ENCODE measurements at regions not wholly inside any gene's neighbourhood (a gene's known extent, or its start where the extent isn't known, plus 50 kb on each side); places are given as distances from the start of the nearest gene placed in this dataset.
"Not testable (repeated sequence)": the region's sequence is repeated elsewhere in the genome, so short reads cannot be mapped to it uniquely, and the experiment has no call there.

GRCh38 chr2:222024932-222025880, 273.6 kb downstream of the PAX3 start:
- in situ Hi-C loops (cut with MboI; ENCODE audit: low pct_unique_long_range_greater_than_20kb, low sequenced_read_pairs) = no loop called here
- DNase-seq = peak; percentile 19

DNA sequence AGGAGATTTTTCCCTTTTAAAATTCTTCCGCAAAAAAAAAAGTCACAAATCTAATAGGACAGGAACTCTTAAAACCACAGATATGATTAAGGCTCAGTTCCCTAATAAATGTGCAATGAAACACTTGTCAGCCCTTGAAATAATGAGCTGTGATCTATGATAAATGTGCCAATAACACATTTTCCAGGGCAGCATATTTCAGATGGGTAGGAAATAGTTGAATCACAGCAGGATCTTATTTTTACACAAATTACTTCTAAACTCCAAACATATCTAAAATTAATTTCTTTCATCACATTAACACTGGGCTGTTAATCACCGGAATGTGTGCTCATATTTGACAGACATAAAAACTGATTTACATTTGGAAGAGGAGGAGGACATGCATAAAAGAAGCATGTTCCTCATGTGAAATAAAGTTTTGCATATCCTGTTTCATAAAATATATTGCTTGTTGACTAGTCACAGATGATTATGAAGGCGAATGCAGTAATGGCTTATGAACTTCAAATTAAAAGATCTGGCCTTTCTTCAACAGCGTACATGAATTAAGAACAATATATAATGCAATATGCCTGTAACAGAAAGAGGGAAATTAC, 281.4 kb downstream of the PAX3 start:
- in situ Hi-C loops (cut with MboI; ENCODE audit: low pct_unique_long_range_greater_than_20kb, low sequenced_read_pairs) = no loop called here
- no peak for DNase-seq

DNA sequence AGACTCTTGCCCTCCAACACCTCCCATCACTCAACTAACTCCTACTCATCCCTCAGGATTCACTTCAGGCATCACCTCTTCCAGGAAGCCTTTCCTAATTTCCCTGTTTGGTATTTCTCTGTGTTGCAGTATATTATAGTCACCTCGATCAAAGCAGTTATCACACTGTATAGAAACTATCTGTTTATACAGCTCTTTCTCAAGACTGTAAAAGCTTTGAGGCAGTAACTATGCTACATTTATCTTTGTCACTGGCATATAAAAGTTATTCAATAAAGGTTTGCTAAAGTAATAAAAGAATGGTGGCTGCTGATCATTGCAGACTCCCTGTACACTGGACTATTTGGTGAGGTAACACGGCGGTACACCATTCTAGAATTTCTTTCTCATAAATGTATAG, 284.9 kb downstream of the PAX3 start:
- no peak for DNase-seq
- in situ Hi-C loops (cut with MboI; ENCODE audit: low pct_unique_long_range_greater_than_20kb, low sequenced_read_pairs) = no loop called here

GRCh38 chr2:222000326-222000725, 298.5 kb downstream of the PAX3 start:
- DNase-seq = no peak
- in situ Hi-C loops (cut with MboI; ENCODE audit: low pct_unique_long_range_greater_than_20kb, low sequenced_read_pairs) = no loop called here

DNA sequence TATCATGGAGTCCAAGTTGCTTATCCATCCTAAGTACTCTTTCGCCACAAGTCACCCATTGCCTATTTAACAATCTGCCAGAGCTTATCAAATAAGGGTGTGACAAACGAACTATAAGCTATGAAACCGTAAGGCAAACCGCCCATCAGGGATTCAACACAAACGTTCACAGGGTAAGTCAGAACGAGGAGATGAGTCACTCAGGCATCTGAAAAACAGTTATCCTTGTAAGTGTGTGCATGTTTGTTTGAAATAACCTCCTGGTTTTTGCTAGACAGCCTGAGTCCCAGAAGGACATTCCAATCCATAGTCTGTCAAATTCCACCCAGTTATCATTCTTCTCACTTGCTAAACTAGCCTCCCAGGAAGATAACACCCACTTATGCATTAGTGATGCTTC, 299.1 kb downstream of the PAX3 start:
- DNase-seq = no peak
- in situ Hi-C loops (cut with MboI; ENCODE audit: low pct_unique_long_range_greater_than_20kb, low sequenced_read_pairs) = no loop called here

DNA sequence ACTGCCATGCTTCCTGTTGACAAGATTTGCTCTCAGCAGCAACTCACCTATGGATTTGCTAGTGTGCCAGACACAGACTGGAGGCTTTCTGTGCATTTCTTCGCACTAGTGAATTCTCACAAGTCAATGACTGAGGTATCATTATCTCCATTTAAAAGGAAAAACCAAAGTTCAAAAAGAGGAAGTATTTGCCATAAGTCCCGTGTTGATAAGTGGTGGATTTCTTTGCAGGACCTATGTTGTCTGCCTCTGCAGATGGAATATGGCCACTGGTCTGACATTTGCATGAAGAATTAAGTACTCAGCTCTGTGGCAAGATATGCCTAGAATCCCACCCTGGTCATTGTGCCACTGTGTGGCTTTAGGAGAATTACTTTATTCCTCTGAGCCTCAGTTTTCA, 299.6 kb downstream of the PAX3 start:
- in situ Hi-C loops (cut with MboI; ENCODE audit: low pct_unique_long_range_greater_than_20kb, low sequenced_read_pairs) = no loop called here
- peak; percentile 14 for DNase-seq

- no peak for DNase-seq
- in situ Hi-C loops (cut with MboI; ENCODE audit: low pct_unique_long_range_greater_than_20kb, low sequenced_read_pairs) = no loop called here
Measured at GRCh38 chr2:221997683-221998082, 301.1 kb downstream of the PAX3 start.

DNA sequence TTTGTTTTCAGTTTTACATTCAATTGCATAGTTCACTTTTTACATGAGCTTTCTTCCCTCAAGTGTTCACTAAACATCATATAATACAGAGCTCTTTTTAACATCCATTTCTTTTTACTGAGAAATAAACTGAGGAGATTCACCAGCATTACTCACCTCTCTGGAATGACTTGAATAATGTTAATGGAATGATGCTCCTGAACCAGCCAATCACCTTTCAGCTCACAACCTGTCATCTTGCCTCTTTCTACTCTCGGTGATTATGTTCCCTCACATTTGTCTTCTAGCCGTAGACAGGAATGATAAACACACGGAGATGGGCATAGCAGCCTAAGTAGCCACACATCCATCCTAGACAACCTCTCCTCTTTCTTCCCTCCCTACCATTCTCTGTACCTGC, 301.7 kb downstream of the PAX3 start:
- in situ Hi-C loops (cut with MboI; ENCODE audit: low pct_unique_long_range_greater_than_20kb, low sequenced_read_pairs) = no loop called here
- no peak for DNase-seq

- in situ Hi-C loops (cut with MboI; ENCODE audit: low pct_unique_long_range_greater_than_20kb, low sequenced_read_pairs) = no loop called here
Measured at GRCh38 chr2:221994926-221995325, 303.9 kb downstream of the PAX3 start.

DNA sequence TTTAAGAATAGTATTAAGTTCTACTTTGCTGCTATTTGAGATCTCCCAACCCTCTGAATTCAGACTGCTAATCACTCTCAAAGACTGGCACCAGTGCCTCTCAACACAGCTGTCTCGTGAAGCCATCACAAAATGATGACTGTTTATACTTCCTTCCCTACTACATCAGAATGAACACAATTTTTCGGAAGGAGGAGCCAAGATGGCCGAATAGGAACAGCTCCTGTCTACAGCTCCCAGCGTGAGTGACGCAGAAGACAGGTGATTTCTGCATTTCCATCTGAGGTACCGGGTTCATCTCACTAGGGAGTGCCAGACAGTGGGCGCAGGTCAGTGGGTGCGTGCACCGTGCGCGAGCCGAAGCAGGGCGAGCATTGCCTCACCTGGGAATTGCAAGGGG, 314.4 kb downstream of the PAX3 start:
- in situ Hi-C loops (cut with MboI; ENCODE audit: low pct_unique_long_range_greater_than_20kb, low sequenced_read_pairs); DNase-seq: not testable (repeated sequence)

More at GRCh38 chr2:221994926-221995325, 303.9 kb downstream of the PAX3 start:
- no peak for DNase-seq

- no peak for DNase-seq
- in situ Hi-C loops (cut with MboI; ENCODE audit: low pct_unique_long_range_greater_than_20kb, low sequenced_read_pairs) = no loop called here
Measured at GRCh38 chr2:221981912-221982470, 316.8 kb downstream of the PAX3 start.

GRCh38 chr2:221975151-221975550, 323.6 kb downstream of the PAX3 start:
- in situ Hi-C loops (cut with MboI; ENCODE audit: low pct_unique_long_range_greater_than_20kb, low sequenced_read_pairs) = no loop called here

GRCh38 chr2:221973902-221974301, 324.9 kb downstream of the PAX3 start:
- no peak for DNase-seq
- in situ Hi-C loops (cut with MboI; ENCODE audit: low pct_unique_long_range_greater_than_20kb, low sequenced_read_pairs) = no loop called here

More at GRCh38 chr2:221975151-221975550, 323.6 kb downstream of the PAX3 start:
- DNase-seq = no peak

DNA sequence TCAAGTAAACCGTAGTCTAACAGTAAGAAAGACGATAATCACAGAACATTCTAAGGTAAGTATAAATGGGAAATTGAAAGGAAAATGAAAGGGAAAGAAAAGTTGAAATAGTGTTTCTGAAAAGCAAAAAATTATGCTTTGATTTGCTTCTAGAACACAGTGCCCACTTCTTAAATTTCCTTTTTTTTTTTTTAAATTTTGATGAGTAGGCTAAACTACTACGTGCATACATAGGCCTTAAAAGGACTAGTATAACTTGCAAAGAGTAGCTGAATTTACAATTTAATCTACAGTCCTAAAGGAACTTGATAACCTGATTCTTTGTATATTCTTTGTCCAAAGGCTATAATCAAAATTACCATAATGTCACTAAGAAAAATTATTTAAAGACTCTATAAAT, 325.3 kb downstream of the PAX3 start:
- no peak for DNase-seq

DNA sequence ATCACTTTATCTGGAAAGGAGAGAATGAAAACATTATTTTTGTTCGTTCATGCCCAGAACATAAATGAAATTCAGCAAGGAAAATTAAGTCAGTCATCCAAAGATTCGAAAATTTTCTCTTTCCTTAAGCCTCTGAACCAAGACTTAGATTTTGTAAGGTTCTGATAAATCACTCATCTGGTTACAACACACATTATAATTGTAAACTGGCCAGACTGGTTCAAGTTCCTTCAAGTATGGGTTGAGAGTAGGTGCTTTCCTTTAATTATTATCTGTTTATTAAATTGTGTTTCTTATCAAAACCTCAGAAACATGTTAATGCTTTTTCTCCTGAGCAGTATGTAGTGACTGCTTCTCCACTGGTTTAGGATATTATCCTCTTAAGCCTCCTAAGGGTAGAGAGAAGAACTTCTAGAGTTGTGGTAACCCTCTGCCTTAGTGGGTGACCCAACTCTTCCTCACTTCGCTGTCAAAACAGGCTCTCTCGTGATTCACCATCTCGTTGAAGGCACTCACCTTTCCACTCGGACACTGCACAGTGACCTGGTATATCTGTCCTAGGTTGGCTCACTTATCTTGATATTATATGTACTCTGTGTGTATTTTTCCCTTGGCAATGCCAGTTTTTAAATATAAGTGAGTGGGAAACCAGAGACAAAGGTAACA, 325.9 kb downstream of the PAX3 start:
- no peak for DNase-seq
- in situ Hi-C loops (cut with MboI; ENCODE audit: low pct_unique_long_range_greater_than_20kb, low sequenced_read_pairs) = no loop called here

More for the DNA sequence above, 325.3 kb downstream of the PAX3 start:
- in situ Hi-C loops (cut with MboI; ENCODE audit: low pct_unique_long_range_greater_than_20kb, low sequenced_read_pairs) = no loop called here

DNA sequence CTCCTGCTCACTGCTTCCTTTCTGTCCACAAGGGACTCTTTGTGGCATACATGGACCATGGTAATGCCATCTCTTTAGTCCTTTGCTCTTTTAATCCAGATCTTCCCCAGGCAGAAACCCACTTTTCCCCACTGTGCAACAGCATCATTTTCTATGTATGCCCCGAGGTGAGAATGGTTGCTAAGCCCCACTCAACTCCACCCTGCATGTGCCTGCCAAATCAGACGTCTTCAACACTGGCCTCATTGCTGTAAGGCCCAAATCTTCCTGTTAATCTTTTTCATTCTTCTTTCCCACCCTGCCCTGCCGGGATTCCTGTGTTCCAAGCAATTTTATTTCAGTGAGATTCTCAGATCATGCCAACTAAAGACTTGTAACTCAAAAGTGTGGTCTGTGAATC, 328.4 kb downstream of the PAX3 start:
- DNase-seq = no peak
- in situ Hi-C loops (cut with MboI; ENCODE audit: low pct_unique_long_range_greater_than_20kb, low sequenced_read_pairs) = no loop called here

GRCh38 chr2:221969830-221970144, 329.0 kb downstream of the PAX3 start:
- no peak for DNase-seq
- in situ Hi-C loops (cut with MboI; ENCODE audit: low pct_unique_long_range_greater_than_20kb, low sequenced_read_pairs) = no loop called here

DNA sequence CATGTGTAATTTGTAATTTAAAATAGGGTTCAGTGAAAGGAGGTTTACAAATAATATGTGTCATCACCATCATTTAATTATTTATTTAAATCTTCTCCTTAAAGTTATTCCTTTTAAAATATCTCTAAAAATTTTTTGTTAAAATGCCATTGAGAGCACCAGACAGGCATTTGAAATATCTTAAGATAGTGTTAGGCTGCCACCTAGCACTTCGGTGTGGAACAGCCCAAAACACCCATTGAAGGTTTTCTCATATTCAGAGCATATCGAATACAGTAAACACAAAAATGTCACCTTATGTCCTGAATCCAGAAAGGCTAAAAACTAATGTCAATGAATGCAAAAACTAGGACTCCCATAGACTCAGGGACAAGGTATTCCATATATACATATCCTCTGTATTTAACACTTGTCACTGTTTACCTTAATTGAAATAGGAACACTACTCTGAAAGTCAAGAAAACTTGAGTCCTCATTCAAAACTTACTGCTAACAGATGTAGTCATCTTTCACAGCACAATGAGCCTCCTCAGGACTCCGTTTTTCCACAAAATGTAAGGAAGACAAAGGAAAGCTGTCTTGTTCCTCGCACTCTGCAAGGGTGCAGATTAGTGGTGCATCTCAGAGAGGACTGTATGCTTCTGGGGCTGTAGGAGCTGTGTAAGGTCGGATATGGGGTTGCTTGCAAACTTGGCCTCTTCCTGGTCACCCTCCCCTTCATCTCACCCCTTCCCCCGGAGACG, 329.5 kb downstream of the PAX3 start:
- peak; percentile 37 for DNase-seq
- in situ Hi-C loops (cut with MboI; ENCODE audit: low pct_unique_long_range_greater_than_20kb, low sequenced_read_pairs) = no loop called here

DNA sequence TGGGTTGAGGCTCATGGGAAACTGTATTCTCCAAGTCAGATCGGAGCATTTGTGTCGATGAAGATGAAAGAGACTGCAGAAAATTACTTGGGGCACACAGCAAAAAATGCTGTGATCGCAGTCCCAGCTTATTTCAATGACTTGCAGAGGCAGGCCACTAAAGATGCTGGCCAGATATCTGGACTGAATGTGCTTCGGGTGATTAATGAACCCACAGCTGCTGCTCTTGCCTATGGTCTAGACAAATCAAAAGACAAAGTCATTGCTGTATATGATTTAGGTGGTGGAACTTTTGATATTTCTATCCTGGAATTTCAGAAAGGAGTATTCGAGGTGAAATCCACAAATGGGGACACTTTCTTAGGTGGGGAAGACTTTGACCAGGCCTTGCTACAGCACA, 336.6 kb downstream of the PAX3 start:
- in situ Hi-C loops (cut with MboI; ENCODE audit: low pct_unique_long_range_greater_than_20kb, low sequenced_read_pairs) = no loop called here
- no peak for DNase-seq

Measured in KBM-7 (cell line).